ENCODE measurements at regions not wholly inside any gene's neighbourhood (a gene's known extent, or its start where the extent isn't known, plus 50 kb on each side); places are given as distances from the start of the nearest gene placed in this dataset.

GRCh38 chr16:79661578-79661977 lies 61.0 kb upstream of the MAF start (continued):
- no peak for TF ChIP-seq ZBTB43 (CRISPR knock-in tag; IDR thresholded peaks at IDR 0.05)
- no peak for TF ChIP-seq CBFB (CRISPR knock-in tag; IDR thresholded peaks at IDR 0.05; ENCODE audit: low read depth)
- TF ChIP-seq ZNF423 (CRISPR knock-in tag; IDR thresholded peaks at IDR 0.05) = no peak
- TF ChIP-seq HMGXB4 (CRISPR knock-in tag; IDR thresholded peaks at IDR 0.05) = no peak
- no peak for TF ChIP-seq KAT7 (CRISPR knock-in tag; IDR thresholded peaks at IDR 0.05; ENCODE audit: borderline replicate concordance)

GRCh38 chr16:79659344-79659743 lies 58.8 kb upstream of the MAF start:
- H3K4me1 Mint-ChIP-seq = peaks cover 5% of the 10 kb centered on the region; the same call in 1 of the 2 replicates
- H3K4me3 Mint-ChIP-seq = no peak overlapping the region
- ChIA-PET POLR2A (no interaction called here), CTCF (no interaction called here)
- TF ChIP-seq MAX (CRISPR knock-in tag; IDR thresholded peaks at IDR 0.05) = no peak
- no peak for TF ChIP-seq ZBTB21 (CRISPR knock-in tag; IDR thresholded peaks at IDR 0.05; ENCODE audit: borderline replicate concordance)
- TF ChIP-seq ATF2 (CRISPR knock-in tag; IDR thresholded peaks at IDR 0.05; ENCODE audit: borderline replicate concordance, low read depth) = no peak
- TF ChIP-seq IRF2 (CRISPR knock-in tag; IDR thresholded peaks at IDR 0.05; ENCODE audit: borderline replicate concordance, low read depth) = no peak
- DNase-seq (ENCODE audit: low spot score) (no peak), ATAC-seq (no peak)
- no peaks in the 10 kb centered on the region for H3K27me3 Mint-ChIP-seq (ENCODE audit: low read depth)
- H3K27ac Mint-ChIP-seq = no peak overlapping the region
- H3K9me3 Mint-ChIP-seq = peaks cover 31% of the 10 kb centered on the region
- peaks cover 4% of the 10 kb centered on the region for H3K36me3 Mint-ChIP-seq

- ChIA-PET CTCF (interaction anchor here (1.5 kb wide), 1 partner anchor 426 kb away, joined by 3 read pairs; no protein-coding TSS in a partner anchor), POLR2A (no interaction called here)
- no peak for ATAC-seq
- no peak overlapping the region for H3K27ac Mint-ChIP-seq
- TF ChIP-seq AR (CRISPR knock-in tag; IDR thresholded peaks at IDR 0.05) (no peak), FOXJ3 (CRISPR knock-in tag; IDR thresholded peaks at IDR 0.05; ENCODE audit: borderline replicate concordance) (no peak), E2F5 (CRISPR knock-in tag; IDR thresholded peaks at IDR 0.05) (no peak), TEAD1 (CRISPR knock-in tag; IDR thresholded peaks at IDR 0.05) (no peak), E2F1 (CRISPR knock-in tag; IDR thresholded peaks at IDR 0.05) (no peak), HMGA2 (CRISPR knock-in tag; IDR thresholded peaks at IDR 0.05) (no peak), IRF1 (CRISPR knock-in tag; IDR thresholded peaks at IDR 0.05) (no peak), CREM (CRISPR knock-in tag; IDR thresholded peaks at IDR 0.05) (no peak), ZNF423 (CRISPR knock-in tag; IDR thresholded peaks at IDR 0.05) (no peak), ATF3 (CRISPR knock-in tag; conservative IDR thresholded peaks at IDR 0.05) (no peak), TP53 (CRISPR knock-in tag; IDR thresholded peaks at IDR 0.05) (no peak)
- H3K9me3 Mint-ChIP-seq = peaks cover 28% of the 10 kb centered on the region
- no peak for DNase-seq (ENCODE audit: low spot score)
- no peaks in the 10 kb centered on the region for H3K27me3 Mint-ChIP-seq (ENCODE audit: low read depth)
- peaks cover 5% of the 10 kb centered on the region; the same call in 1 of the 2 replicates for H3K4me1 Mint-ChIP-seq
- no peak overlapping the region for H3K4me3 Mint-ChIP-seq
- H3K36me3 Mint-ChIP-seq = peaks cover 4% of the 10 kb centered on the region
These were observed 57.9 kb upstream of the MAF start for GRCh38 chr16:79658301-79659033.

Measured in WTC11 (cell line).